GM23338 (cell line): ENCODE measurements at regions not wholly inside any gene's neighbourhood (a gene's known extent, or its start where the extent isn't known, plus 50 kb on each side); places are given as distances from the start of the nearest gene placed in this dataset.

Experiments
- ATAC-seq: fragments of 200-7000 bp; cut with Tn5 transposase; 3 replicates; pipeline ENCODE4 v1.9.1; 2020
- DNase-seq: peaks from one replicate; pipeline ENCODE4 v3.0.0-alpha.2; 2015; ENCODE audit warnings: low spot score
- H2AFZ ChIP-seq: fragments of 200-600 bp; sonication (generic); 2 replicates; pipeline ENCODE4 v1.8.0; 2016; ENCODE audit warnings: antibody characterized with exemption, mild to moderate bottlenecking, moderate library complexity
- H3F3A ChIP-seq: fragments of 200-600 bp; sonication (generic); replicated peaks from 2 replicates; pipeline ENCODE4 v1.8.0; 2017; ENCODE audit warnings: antibody characterized with exemption, mixed run types, low read depth
- H3K27ac ChIP-seq: fragments of 200-600 bp; sonication (generic); 2 replicates; pipeline ENCODE4 v1.6.1; 2016; ENCODE audit warnings: low read depth
- H3K27me3 ChIP-seq: fragments of 200-600 bp; sonication (generic); 2 replicates; pipeline ENCODE4 v1.8.0; 2016; ENCODE audit warnings: mild to moderate bottlenecking, mixed run types, moderate library complexity; ENCODE audit not compliant: insufficient read depth
- H3K36me3 ChIP-seq: fragments of 200-600 bp; sonication (generic); 2 replicates; pipeline ENCODE4 v1.8.0; 2016; ENCODE audit warnings: mild to moderate bottlenecking; ENCODE audit not compliant: insufficient read depth
- H3K4me1 ChIP-seq: fragments of 200-600 bp; sonication (generic); 2 replicates; pipeline ENCODE4 v1.8.0; 2016; ENCODE audit warnings: mild to moderate bottlenecking, moderate library complexity; ENCODE audit not compliant: insufficient read depth
- H3K4me2 ChIP-seq: fragments of 200-600 bp; sonication (generic); 2 replicates; pipeline ENCODE4 v1.7.1; 2017; ENCODE audit warnings: mixed run types
- H3K4me3 ChIP-seq: fragments of 200-600 bp; sonication (generic); 2 replicates; pipeline ENCODE4 v1.6.1; 2016; ENCODE audit warnings: mixed run types
- H3K79me2 ChIP-seq: fragments of 200-600 bp; sonication (generic); replicated peaks from 2 replicates; pipeline ENCODE4 v1.8.0; 2017; ENCODE audit warnings: mild to moderate bottlenecking; ENCODE audit not compliant: insufficient read depth
- H3K9me2 ChIP-seq: fragments of 200-600 bp; sonication (generic); 2 replicates; pipeline ENCODE4 v1.8.0; 2017; ENCODE audit not compliant: insufficient read depth
- H4K20me1 ChIP-seq: fragments of 200-600 bp; sonication (generic); replicated peaks from 2 replicates; pipeline ENCODE4 v1.8.0; 2017; ENCODE audit warnings: mild to moderate bottlenecking; ENCODE audit not compliant: insufficient read depth
- H3K27ac Mint-ChIP-seq: 2 replicates; pipeline ENCODE4 v1.8.0; 2020; ENCODE audit warnings: inconsistent platforms, mild to moderate bottlenecking, moderate library complexity, mixed read lengths
- H3K27me3 Mint-ChIP-seq: 3 replicates; pipeline ENCODE4 v1.8.0; 2022; ENCODE audit warnings: low read depth, mild to moderate bottlenecking, moderate library complexity, mixed read lengths, inconsistent platforms; ENCODE audit not compliant: insufficient read depth, poor library complexity
- H3K36me3 Mint-ChIP-seq: 3 replicates; pipeline ENCODE4 v1.8.0; 2021; ENCODE audit warnings: low read depth, mild to moderate bottlenecking, inconsistent platforms, moderate library complexity, mixed read lengths
- H3K4me1 Mint-ChIP-seq: 3 replicates; pipeline ENCODE4 v1.8.0; 2020; ENCODE audit warnings: mild to moderate bottlenecking, inconsistent platforms, mixed read lengths
- H3K4me3 Mint-ChIP-seq: 3 replicates; pipeline ENCODE4 v1.8.0; 2021; ENCODE audit warnings: moderate library complexity, mild to moderate bottlenecking, inconsistent platforms, mixed read lengths
- H3K9me3 Mint-ChIP-seq: 3 replicates; pipeline ENCODE4 v1.8.0; 2020; ENCODE audit warnings: moderate library complexity, mild to moderate bottlenecking, inconsistent platforms, mixed read lengths
- CREB1 ChIP-seq: fragments of 250-450 bp; sonication (Bioruptor Pico); IDR thresholded peaks from 2 replicates; pipeline ENCODE4 v1.5.0; 2020; ENCODE audit warnings: low read depth, mild to moderate bottlenecking, moderate library complexity
- EZH2 ChIP-seq: fragments of 200-600 bp; sonication (generic); IDR thresholded peaks from one replicate; pipeline ENCODE4 v1.8.0; 2017; ENCODE audit warnings: antibody characterized with exemption, mild to moderate bottlenecking, low read depth; ENCODE audit not compliant: unreplicated experiment
- EZH2phosphoT487 ChIP-seq: fragments of 200-600 bp; sonication (generic); IDR thresholded peaks from one replicate; pipeline ENCODE4 v1.8.1; 2018; ENCODE audit warnings: antibody characterized with exemption; ENCODE audit not compliant: unreplicated experiment
- JUNB ChIP-seq: IDR thresholded peaks from one replicate; pipeline ENCODE4 v1.6.1; 2016; ENCODE audit warnings: antibody characterized with exemption; ENCODE audit not compliant: unreplicated experiment
- NANOG ChIP-seq: IDR thresholded peaks from 2 replicates; pipeline ENCODE4 v1.6.1; 2016; ENCODE audit warnings: antibody characterized with exemption, borderline replicate concordance
- POLR2AphosphoS5 ChIP-seq: IDR thresholded peaks from 2 replicates; pipeline ENCODE4 v1.6.1; 2016; ENCODE audit warnings: antibody characterized with exemption, low read depth
- STAT1 ChIP-seq: IDR thresholded peaks from one replicate; pipeline ENCODE4 v1.6.1; 2016; ENCODE audit warnings: antibody characterized with exemption; ENCODE audit not compliant: unreplicated experiment
- ZNF114 ChIP-seq: fragments of 250-450 bp; sonication (Bioruptor Pico); IDR thresholded peaks from 2 replicates; pipeline ENCODE4 v1.5.0; 2020; ENCODE audit warnings: mild to moderate bottlenecking, moderate library complexity
- ZNF331 ChIP-seq: fragments of 250-450 bp; sonication (Bioruptor Pico); IDR thresholded peaks from 2 replicates; pipeline ENCODE4 v1.5.0; 2020; ENCODE audit warnings: low read depth, mild to moderate bottlenecking, moderate library complexity
- TF ChIP-seq, protein P1 (sequence below): IDR thresholded peaks from one replicate; pipeline ENCODE4 v1.6.1; 2018; ENCODE audit warnings: antibody characterized with exemption; ENCODE audit not compliant: unreplicated experiment
- TF ChIP-seq, protein P2 (sequence below): IDR thresholded peaks from 2 replicates; pipeline ENCODE4 v1.6.1; 2016; ENCODE audit warnings: antibody characterized with exemption
- TF ChIP-seq, protein P3 (sequence below), 2 experiments: fragments of 200-600 bp in 1 of 2; sonication (generic) in 1 of 2; conservative IDR thresholded peaks; 2 replicates each; pipeline versions ENCODE4 v1.5.1 to v1.6.1; 2016 to 2017; ENCODE audit warnings: antibody characterized with exemption in 2 of 2, low read depth in 2 of 2, mild to moderate bottlenecking in 2 of 2, moderate library complexity in 1 of 2
- TF ChIP-seq, protein P4 (sequence below): fragments of 250-450 bp; sonication (Bioruptor Pico); IDR thresholded peaks from 2 replicates; pipeline ENCODE4 v1.5.0; 2020; ENCODE audit warnings: mild to moderate bottlenecking, moderate library complexity

DNA sequence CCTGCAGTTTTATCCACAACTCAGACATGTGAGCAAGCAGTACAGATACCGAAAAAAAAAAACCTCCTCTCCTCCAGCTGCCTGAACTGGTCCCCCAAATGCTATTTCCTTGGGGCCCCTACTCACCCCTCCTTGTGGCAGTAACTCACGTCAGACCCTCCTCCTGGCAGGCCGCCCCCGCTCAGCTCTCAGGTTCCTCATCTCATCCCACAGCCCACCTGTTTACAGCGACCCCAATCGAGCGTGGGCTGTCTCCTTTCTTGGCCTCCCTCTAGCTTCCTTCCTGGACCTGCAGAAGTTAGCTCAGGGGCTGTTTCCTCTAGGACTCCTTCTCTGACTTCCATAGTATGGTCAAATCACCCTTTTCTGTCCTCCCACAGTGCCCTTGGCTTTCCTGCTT lies 455.3 kb downstream of the BCL11B start:
- no peak overlapping the region for H3K4me3 Mint-ChIP-seq
- ATAC-seq = no peak
- Histone ChIP-seq H3K4me1 (peaks cover 23% of the 10 kb centered on the region), H3K27me3 (no peaks in the 10 kb centered on the region), H3K36me3 (no peaks in the 10 kb centered on the region), H3K4me2 (no peak overlapping the region), H2AFZ (peak overlapping the region; percentile 52), H3K79me2 (no peaks in the 10 kb centered on the region), H4K20me1 (no peaks in the 10 kb centered on the region), H3K27ac (no peak overlapping the region), H3F3A (no peaks in the 10 kb centered on the region), H3K9me2 (peaks cover 12% of the 10 kb centered on the region), H3K4me3 (no peak overlapping the region)
- DNase-seq = no peak
- TF ChIP-seq ZNF331 (CRISPR knock-in tag) = no peak
- TF ChIP-seq ZNF114 (CRISPR knock-in tag) = no peak
- TF ChIP-seq, protein P1, sequence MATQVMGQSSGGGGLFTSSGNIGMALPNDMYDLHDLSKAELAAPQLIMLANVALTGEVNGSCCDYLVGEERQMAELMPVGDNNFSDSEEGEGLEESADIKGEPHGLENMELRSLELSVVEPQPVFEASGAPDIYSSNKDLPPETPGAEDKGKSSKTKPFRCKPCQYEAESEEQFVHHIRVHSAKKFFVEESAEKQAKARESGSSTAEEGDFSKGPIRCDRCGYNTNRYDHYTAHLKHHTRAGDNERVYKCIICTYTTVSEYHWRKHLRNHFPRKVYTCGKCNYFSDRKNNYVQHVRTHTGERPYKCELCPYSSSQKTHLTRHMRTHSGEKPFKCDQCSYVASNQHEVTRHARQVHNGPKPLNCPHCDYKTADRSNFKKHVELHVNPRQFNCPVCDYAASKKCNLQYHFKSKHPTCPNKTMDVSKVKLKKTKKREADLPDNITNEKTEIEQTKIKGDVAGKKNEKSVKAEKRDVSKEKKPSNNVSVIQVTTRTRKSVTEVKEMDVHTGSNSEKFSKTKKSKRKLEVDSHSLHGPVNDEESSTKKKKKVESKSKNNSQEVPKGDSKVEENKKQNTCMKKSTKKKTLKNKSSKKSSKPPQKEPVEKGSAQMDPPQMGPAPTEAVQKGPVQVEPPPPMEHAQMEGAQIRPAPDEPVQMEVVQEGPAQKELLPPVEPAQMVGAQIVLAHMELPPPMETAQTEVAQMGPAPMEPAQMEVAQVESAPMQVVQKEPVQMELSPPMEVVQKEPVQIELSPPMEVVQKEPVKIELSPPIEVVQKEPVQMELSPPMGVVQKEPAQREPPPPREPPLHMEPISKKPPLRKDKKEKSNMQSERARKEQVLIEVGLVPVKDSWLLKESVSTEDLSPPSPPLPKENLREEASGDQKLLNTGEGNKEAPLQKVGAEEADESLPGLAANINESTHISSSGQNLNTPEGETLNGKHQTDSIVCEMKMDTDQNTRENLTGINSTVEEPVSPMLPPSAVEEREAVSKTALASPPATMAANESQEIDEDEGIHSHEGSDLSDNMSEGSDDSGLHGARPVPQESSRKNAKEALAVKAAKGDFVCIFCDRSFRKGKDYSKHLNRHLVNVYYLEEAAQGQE = no peak
- TF ChIP-seq STAT1 = no peak
- TF ChIP-seq, protein P2, sequence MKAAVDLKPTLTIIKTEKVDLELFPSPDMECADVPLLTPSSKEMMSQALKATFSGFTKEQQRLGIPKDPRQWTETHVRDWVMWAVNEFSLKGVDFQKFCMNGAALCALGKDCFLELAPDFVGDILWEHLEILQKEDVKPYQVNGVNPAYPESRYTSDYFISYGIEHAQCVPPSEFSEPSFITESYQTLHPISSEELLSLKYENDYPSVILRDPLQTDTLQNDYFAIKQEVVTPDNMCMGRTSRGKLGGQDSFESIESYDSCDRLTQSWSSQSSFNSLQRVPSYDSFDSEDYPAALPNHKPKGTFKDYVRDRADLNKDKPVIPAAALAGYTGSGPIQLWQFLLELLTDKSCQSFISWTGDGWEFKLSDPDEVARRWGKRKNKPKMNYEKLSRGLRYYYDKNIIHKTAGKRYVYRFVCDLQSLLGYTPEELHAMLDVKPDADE = no peak
- TF ChIP-seq EZH2phosphoT487 = no peak
- no peak for TF ChIP-seq NANOG
- no peak for TF ChIP-seq JUNB
- TF ChIP-seq EZH2 = no peak
- no peak for TF ChIP-seq CREB1 (CRISPR knock-in tag)
- no peak for TF ChIP-seq POLR2AphosphoS5
- TF ChIP-seq, protein P3, sequence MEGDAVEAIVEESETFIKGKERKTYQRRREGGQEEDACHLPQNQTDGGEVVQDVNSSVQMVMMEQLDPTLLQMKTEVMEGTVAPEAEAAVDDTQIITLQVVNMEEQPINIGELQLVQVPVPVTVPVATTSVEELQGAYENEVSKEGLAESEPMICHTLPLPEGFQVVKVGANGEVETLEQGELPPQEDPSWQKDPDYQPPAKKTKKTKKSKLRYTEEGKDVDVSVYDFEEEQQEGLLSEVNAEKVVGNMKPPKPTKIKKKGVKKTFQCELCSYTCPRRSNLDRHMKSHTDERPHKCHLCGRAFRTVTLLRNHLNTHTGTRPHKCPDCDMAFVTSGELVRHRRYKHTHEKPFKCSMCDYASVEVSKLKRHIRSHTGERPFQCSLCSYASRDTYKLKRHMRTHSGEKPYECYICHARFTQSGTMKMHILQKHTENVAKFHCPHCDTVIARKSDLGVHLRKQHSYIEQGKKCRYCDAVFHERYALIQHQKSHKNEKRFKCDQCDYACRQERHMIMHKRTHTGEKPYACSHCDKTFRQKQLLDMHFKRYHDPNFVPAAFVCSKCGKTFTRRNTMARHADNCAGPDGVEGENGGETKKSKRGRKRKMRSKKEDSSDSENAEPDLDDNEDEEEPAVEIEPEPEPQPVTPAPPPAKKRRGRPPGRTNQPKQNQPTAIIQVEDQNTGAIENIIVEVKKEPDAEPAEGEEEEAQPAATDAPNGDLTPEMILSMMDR (conservative IDR thresholded peaks at IDR 0.05; ENCODE audit: low read depth in 2 of 2) = no peak
- TF ChIP-seq, protein P4, sequence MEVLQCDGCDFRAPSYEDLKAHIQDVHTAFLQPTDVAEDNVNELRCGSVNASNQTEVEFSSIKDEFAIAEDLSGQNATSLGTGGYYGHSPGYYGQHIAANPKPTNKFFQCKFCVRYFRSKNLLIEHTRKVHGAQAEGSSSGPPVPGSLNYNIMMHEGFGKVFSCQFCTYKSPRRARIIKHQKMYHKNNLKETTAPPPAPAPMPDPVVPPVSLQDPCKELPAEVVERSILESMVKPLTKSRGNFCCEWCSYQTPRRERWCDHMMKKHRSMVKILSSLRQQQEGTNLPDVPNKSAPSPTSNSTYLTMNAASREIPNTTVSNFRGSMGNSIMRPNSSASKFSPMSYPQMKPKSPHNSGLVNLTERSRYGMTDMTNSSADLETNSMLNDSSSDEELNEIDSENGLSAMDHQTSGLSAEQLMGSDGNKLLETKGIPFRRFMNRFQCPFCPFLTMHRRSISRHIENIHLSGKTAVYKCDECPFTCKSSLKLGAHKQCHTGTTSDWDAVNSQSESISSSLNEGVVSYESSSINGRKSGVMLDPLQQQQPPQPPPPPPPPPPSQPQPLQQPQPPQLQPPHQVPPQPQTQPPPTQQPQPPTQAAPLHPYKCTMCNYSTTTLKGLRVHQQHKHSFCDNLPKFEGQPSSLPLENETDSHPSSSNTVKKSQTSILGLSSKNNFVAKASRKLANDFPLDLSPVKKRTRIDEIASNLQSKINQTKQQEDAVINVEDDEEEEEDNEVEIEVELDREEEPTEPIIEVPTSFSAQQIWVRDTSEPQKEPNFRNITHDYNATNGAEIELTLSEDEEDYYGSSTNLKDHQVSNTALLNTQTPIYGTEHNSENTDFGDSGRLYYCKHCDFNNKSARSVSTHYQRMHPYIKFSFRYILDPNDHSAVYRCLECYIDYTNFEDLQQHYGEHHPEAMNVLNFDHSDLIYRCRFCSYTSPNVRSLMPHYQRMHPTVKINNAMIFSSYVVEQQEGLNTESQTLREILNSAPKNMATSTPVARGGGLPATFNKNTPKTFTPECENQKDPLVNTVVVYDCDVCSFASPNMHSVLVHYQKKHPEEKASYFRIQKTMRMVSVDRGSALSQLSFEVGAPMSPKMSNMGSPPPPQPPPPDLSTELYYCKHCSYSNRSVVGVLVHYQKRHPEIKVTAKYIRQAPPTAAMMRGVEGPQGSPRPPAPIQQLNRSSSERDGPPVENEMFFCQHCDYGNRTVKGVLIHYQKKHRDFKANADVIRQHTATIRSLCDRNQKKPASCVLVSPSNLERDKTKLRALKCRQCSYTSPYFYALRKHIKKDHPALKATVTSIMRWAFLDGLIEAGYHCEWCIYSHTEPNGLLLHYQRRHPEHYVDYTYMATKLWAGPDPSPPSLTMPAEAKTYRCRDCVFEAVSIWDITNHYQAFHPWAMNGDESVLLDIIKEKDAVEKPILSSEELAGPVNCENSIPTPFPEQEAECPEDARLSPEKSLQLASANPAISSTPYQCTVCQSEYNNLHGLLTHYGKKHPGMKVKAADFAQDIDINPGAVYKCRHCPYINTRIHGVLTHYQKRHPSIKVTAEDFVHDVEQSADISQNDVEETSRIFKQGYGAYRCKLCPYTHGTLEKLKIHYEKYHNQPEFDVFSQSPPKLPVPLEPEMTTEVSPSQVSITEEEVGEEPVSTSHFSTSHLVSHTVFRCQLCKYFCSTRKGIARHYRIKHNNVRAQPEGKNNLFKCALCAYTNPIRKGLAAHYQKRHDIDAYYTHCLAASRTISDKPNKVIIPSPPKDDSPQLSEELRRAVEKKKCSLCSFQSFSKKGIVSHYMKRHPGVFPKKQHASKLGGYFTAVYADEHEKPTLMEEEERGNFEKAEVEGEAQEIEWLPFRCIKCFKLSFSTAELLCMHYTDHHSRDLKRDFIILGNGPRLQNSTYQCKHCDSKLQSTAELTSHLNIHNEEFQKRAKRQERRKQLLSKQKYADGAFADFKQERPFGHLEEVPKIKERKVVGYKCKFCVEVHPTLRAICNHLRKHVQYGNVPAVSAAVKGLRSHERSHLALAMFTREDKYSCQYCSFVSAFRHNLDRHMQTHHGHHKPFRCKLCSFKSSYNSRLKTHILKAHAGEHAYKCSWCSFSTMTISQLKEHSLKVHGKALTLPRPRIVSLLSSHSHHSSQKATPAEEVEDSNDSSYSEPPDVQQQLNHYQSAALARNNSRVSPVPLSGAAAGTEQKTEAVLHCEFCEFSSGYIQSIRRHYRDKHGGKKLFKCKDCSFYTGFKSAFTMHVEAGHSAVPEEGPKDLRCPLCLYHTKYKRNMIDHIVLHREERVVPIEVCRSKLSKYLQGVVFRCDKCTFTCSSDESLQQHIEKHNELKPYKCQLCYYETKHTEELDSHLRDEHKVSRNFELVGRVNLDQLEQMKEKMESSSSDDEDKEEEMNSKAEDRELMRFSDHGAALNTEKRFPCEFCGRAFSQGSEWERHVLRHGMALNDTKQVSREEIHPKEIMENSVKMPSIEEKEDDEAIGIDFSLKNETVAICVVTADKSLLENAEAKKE (CRISPR knock-in tag) = no peak
- H3K27me3 Mint-ChIP-seq = peaks cover 15% of the 10 kb centered on the region
- H3K9me3 Mint-ChIP-seq = peaks cover 6% of the 10 kb centered on the region; the same call in 1 of the 3 replicates
- peaks cover 31% of the 10 kb centered on the region for H3K4me1 Mint-ChIP-seq
- no peak overlapping the region for H3K27ac Mint-ChIP-seq
- peaks cover 11% of the 10 kb centered on the region; the same call in 2 of the 3 replicates for H3K36me3 Mint-ChIP-seq
